DMS114 treated with DMSO at 0.1 percent for 48 hours (cell line): ENCODE measurements at regions not wholly inside any gene's neighbourhood (a gene's known extent, or its start where the extent isn't known, plus 50 kb on each side); places are given as distances from the start of the nearest gene placed in this dataset.
A peak's percentile ranks its signal among the peaks of the same experiment; 100 is the strongest.
"Not testable (repeated sequence)": the region's sequence is repeated elsewhere in the genome, so short reads cannot be mapped to it uniquely, and the experiment has no call there.

Experiments used
- DNase-seq: peaks from one replicate; lab custom pipeline; 2025; ENCODE audit not compliant: unreplicated experiment; lab: John Stamatoyannopoulos, UW

DNA sequence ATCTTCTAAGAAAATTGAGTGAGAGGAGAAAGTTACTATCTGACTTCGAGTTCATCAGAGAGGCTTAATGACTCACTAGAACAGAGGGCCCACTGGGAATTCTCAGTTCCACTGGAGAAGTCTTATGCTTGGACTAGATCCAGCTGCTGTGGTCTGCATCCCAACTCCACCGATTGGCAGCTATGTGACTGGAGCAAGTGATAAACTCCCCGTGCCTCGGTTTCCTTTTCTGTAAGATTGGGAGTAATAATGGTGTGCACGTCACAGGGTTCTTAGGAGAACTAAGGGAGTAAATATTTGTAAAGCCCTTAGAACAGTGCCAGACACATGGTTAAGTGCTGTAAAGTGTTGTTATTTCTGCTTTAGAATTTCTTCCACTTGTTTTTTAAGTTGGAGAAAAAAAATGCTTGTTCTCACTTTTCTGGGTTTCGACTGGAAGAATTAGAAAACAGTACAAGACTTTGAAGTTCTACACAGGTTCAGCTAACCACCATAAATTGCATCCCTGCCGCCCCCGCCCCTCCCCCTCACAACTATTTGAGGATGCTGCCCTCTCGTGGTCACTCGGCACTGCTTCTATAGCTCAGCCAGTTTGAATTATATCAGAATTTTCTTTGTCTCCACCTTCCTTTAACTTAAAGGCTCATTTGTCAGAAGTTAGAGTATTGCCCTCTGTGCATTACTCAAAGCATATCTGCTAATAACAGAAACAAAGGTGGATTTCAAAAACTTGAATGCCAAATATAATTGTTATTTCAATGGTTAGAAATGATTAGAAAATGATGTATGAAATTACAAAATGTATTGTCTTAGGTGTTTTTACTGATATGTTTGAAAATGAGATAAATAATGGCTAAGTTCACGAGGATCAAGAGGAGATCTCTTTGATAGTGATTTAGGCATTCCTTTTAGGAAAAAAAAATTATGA is 95.0 kb upstream of the IFNGR1 start:
- peak; percentile 29 for DNase-seq

DNA sequence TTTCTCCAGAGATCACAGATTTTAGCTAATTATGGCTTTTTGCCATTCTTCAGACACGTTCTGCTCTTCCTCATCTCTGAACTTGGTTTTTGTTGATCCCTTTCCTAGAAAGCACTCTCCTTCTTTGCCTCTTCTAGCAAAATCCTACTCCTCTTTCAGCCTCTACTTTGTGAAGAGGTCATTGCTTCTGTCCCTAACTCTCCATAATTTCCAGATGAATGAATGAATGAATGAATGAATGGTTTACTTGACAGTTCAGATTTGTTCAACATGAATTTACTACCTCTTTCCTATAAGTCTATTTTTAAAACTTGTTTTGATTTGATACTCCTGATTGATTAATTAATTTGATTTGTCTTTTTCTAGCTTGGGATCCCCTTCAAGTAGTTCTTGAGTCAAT is 94.0 kb upstream of the IFNGR1 start:
- no peak for DNase-seq

DNA sequence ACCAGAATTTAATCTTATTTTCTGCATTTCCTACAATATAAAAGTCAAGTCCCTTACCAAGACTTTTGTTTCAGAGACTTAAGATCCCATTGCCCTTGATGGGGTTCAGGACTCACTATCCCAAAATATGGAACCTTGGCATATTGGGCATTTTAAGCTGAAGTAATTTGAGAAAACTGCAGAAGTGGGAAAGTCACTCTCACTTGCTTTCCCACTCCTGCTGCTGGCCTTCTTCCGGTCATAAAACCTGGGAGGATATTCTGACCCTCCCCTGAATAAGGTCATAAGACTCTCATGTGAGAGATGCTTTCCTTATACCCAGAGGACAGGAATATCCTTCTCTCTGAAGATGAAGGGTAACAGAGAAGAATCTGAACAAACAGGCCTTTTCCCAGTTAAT is 92.8 kb upstream of the IFNGR1 start:
- no peak for DNase-seq

DNA sequence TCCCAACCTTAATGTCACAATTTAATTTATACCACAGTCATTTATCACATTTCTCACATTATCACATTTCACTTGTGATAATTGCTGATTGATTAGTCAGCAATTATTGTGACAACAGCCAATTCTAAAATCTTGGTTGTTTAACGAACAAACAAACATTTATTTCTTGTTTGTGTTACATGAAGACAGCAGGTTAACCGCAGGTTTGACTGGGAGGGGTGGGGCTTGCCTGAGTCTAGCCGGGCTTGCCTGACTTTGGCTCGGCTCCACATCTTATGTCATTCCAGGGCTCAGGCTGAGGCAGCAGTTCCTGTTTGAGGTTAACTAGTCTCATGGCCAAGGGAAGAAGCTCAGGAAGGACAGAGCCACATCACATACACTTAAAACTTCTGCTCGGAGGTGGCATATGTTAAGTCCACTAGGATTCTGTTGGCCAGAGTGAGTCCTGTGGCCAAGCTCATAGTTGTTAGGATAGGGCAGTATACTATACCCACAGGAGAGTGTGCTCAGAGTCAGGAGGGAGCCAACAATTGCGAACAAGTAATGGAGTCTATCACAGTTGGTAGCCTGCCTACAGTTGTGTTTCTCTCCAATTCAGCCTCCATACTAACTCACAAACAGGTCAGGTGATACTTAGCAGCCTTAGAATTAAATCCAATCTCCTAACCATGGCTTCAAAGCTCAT is 90.0 kb upstream of the IFNGR1 start:
- DNase-seq, result no peak

DNA sequence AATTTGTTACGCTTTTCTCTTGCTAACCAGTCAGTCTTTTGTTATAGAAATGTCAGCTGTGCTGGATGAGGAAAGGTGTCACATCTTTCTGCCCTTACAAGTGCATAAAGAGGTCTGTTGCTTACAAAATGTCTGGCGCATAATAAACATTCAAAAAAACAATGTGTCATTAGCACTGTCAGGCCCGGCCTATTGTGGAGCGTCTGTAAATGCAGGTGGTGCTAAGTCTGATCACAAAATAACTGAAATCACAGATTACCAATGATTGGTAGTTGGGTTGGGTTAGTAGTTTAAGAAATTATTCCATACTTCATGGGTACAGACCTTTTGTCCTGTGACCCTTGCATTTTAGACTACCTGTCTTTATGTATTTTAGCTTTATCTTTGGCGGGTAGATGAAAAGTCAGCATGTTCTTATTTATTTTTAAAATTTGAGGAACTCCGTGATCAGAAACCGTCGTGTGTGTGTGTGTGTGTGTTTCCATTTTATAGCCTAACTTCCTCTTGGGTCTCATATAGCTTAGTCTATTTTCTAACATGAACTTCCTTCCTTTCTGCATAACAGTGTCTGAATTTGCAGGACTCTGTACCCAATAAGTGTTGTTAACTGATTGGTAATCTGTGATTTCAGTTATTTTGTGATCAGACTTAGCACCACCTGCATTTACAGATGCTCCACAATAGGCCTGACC is 88.1 kb upstream of the IFNGR1 start:
- no peak for DNase-seq

DNA sequence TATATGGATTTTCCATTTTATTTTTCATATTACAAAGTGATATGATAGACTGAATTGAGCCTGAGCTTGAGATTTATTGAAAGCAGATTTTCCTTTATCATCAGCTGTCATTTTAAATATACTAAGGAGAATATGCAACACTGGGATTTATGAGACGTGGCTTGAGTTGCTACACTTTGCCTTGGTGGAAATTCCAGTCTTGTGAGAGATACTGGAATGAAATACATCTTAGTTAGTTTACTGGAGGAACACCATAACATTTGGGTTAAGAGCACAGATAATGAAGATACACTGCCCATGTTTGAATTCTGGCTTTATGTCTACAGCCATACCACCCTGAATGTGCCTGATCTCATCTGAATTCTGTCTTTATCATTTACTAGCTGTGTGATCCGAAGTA is 86.5 kb upstream of the IFNGR1 start:
- DNase-seq, result no peak

DNA sequence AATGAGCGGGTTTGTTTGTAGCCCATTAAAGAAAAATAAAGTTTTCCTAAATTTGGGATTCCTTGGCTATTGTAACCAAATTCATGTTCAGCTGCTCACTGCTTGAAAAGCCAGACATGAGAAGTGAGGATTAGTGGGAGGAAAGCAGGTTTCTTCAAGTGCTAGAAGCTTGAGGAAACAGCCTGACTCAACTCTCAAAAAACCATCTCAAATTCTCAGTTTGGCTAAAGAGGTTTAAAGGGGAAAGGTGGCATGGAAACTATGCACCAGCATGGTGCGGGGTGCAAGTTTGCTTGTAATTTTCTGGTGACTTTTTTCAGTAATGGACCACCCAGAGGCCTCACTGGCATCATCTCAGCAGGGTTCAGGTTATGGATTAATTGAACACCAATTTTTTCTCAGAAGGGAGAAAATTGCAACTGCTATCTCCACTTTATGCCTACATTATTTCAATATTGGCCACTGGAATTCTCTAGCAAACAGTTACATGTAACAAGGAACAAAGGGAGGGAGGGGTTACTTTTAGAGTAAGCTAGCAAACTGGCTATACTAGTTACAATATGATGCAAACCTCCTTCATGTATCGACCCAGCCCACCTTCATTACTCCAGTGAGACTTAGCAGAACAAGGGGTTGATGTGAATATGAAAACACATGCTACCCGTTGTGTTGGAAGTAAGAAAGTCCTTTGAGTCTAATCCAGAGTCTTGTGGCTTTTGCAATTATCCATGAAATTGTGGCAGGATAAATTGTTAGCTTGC is 85.0 kb upstream of the IFNGR1 start:
- DNase-seq, result no peak

DNA sequence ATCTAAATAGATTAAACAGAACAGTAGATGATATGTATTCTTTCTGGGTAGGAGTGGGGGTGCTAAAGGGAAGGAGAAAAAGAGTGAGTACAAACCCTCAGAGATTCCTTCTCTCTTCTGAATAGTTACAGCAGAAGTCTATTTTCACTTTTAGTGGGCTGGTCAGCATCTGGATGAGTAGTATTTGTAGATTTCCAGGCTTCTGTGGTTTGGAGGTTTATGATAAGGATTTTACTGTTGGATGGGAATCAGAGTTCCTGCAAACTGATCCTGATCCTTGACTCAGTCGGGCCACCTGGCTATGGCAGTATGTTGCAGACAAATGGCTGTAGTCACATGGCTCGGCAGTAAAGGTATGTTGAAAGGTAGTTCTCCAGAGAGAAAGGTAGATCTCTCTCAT is 84.3 kb upstream of the IFNGR1 start:
- DNase-seq, result no peak

DNA sequence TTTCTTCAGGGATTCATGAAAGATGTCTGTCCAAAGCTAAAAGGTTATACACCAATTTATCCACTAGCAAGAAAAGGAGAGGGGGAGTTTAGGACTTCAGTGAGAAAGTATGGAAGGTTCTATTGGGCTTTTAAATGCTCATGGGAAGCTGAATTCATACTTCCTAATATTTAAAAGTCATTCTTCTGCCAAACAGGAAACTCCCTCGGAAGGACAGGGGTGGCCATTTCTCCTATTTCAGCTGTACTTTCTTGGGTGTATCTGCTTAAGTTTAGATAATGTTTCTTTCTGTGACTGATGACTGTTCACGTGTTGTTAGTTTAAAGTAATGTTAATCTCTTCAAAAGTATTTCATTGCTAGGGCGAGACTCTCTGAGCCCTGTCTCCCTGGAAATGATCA is 80.5 kb upstream of the IFNGR1 start:
- no peak for DNase-seq

DNA sequence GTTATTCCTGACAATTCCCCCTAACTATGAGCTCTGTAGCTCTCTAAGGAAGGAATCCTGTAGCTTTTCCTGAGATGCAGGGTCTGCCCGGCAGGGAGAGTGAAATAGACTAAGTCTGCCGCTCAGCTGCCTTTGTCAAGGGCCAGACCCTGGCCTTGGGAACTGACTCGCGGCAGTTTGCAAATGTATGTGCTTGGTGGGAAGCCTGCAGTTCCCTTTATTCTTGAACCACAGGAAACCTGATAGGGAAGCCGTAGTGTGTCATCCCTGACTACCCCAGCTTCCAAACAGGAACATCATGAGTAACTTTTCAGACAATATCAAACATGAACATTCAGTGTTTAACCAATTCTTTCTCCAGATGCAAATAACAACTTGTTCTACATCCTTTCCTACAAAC is 78.7 kb upstream of the IFNGR1 start:
- no peak for DNase-seq

DNA sequence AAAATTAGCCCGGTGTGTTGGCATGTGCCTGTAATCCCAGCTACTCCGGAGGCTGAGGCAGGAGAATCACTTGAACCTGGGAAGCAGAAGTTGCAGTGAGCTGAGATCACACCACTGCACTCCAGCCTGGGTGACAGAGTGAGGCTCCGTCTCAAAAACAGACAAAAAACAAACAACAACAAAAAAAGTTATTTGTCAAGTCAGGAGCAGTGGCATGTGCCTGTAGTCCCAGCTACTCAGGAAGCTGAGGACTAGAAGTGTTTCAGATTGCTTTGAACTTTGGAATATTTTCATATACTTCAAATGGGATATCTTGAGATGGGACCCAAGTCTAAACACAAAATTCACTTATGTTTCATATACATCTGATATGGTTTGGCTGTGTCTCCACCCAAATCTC is 73.1 kb upstream of the IFNGR1 start:
- DNase-seq, result not testable (repeated sequence)

DNA sequence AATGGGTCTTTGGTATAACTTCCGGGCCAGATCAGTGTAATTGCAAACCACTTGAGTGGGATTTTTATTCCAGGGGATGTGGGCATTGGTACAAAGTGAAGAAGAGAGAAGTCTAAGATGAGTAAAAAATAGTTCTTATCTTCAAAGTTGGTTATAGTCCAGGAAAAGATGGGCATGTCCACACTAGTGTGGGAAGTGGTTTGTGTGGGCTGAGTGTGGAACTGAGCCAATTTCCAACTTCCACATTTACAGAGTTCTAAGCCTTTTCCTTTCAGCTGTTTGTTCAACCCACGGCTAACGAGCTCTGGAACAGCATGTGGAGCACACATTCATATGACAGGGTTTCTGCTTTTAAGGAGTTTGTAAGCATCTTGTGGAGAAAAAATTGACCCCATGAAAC is 72.3 kb upstream of the IFNGR1 start:
- no peak for DNase-seq

DNA sequence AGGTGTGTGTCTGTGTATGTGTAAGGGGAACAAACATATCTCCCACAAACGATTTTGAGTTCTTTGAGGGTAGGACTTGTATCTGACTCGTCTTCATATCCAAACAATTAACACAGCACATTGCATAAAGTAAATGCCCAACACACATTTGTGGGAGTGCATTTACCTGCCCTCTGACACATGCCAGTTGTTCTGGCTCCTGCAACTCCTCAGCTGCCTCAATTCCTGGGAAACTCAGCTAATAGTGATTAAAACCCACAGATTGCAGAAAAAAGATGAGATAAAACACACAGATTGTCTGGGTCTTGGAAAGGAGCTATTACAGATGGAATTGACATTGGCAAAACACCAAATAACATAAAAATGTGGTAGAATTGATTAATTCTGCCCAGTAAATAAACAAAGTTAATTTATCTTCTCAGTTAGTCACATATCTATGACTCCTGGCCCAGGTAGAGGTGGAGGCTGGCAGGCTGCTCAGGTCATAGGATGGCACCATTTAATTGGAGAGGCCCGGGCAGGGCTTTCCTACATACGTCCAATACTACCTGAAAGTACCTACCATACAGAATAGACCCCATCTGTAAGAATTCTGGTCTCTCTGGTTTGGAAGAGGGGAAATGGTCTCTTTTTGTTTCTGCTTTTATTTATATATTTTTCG is 71.5 kb upstream of the IFNGR1 start:
- DNase-seq, result no peak

DNA sequence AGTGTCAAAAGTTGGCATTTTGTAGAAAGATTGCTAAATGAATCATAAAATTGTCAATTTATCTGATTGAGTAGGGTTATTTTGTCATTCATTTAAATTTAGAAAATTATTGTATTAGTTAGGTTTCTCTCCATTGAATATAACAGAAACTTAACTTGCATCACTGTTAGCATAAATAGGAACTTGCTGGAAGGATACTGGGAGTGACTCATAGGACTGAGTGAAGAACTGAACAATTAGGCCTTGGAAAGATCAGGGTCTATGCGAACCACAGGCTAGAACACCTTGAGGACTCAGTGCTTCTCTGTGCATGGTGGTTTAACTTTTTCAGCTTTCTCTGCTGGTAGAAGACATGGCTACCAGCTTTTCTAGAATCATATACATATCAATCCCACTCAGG is 67.7 kb upstream of the IFNGR1 start:
- DNase-seq, result no peak

DNA sequence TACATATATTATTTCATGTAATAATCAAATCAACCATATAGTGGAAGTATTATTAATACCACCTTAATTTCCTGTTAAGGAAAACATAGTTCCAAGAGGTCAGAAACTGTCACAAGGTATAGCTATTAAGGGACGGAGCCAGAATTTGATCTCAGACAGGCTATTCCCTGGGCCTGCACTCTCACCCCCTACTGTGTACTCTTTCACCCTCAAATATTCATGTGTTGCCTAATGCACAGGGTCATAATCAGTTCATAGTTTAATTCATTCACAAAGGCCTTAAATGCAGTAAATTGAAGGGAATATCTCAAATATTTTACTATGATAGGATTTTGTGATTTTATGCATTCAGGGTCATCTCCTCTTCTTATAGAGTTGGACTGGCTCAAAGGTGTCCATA is 67.2 kb upstream of the IFNGR1 start:
- DNase-seq, result no peak

DNA sequence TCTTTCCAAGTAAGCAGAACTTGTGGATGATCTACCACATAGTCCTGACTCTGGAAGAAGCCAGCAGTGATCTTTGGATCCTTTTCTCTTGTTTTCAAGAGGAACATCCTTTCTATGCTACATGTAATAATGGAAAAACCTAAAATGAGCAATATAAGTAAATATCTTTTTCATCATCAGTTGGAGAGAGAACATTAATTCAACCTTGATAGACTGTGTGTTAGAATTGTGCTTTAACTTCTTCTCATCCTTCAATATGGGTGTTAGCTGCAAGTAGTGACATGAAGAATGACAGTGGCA is 65.6 kb upstream of the IFNGR1 start:
- no peak for DNase-seq

DNA sequence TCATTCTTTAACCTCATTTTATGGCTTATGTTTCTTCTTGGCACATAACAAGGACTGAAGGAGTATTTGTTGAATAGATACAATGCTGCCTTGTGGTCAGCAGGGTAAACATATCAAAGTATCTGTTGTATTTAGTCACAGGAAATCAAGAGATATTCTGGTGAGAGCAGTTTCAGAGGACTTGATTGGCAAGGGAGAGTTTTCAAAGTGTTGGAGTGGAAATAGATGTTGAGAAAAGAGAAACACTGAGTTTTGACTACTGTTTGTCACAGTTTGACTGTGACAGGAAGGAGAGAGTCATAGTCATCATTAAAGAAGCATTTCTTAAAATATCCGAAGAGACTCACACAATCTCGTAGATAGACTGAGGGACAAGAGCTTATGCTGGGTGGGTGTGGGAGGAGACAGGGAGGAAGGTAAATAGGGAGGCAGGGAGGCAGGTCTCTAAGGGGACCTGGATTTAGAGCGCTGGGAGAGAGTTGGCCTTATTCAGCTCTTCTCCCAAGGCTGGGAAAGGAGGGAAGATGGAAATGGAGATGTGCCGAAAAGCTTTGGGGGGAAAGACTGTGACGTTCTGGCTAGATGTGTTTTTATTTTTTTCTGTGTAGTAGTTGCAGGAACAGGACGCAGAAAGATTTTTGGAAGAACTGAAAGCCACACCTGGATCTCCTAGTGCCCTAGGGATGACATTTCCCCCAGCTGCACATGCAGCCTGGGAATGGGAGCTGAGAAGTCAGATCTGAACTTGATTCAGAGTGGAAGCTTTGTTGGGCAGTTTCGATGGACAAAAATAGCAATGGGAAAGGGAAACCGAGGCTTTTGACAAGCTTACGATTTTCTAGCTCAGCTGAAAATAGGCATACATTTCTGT is 65.0 kb upstream of the IFNGR1 start:
- no peak for DNase-seq

DNA sequence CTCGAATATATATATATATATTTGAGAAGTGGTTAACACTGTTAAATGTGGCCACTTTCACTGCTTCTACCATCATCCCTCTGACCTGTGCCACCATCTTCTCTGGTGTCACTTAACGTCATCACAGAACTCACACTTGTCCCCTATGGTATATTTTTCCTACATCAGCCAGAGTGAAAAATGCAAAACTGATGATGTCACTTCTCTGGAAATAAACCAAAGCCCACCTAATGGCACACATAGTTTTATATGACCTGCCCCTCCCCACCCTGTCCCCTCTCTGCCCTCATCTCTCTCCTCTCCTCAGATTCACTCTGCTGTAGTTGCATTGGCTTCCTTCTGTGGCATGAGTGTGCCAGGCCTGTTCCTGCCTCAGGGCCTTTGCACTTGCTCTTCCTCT is 63.9 kb upstream of the IFNGR1 start:
- DNase-seq, result no peak

DNA sequence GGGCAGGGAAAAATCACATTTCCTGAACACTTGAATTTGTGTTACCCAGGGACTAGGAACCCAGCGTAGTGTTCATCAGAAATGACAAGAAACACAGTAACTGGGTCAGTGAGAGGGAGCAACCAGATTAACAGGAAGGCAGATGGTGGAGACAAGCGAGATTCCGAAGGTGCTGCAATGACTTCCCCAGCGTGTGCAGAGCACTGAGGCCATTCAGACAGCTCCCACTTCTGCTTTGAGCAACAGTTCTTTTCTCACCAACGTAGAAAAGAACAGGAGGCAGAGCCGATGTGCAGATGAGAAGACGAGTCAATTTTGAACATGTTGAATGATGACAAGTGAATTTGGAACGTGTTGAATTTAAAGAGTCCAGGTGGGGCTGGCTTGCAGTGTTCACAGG is 63.1 kb upstream of the IFNGR1 start:
- no peak for DNase-seq

DNA sequence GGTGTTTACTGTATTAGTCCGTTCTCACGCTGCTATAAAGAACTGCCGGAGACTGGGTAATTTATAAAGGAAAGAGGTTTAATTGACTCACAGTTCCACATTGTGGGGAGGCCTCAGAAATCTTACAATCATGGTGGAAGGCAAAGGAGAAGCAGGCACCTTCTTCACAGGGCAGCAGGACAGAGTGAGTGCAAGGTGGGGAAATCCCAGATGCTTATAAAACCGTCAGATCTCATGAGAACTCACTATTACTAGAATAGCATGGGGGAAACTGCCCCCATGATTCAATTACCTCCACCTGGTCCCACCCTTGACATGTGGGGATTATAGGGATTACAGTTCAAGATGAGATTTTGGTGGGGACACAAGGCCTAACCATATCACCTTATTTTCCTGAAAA is 60.1 kb upstream of the IFNGR1 start:
- not testable (repeated sequence) for DNase-seq
